Activated T-helper 1 cell treated with Interleukin-2 at 50 U/mL for 16 hours (primary cell): ENCODE measurements at regions not wholly inside any gene's neighbourhood (a gene's known extent, or its start where the extent isn't known, plus 50 kb on each side); places are given as distances from the start of the nearest gene placed in this dataset.

Experiments used
- DNase-seq: peaks from one replicate; pipeline ENCODE4 v3.0.0-alpha.2; 2020; ENCODE audit warnings: low read depth

- no peak for DNase-seq
Measured at GRCh38 chr6:6891949-6892461, 215.8 kb upstream of the RREB1 start.

- no peak for DNase-seq
Measured at GRCh38 chr6:6892744-6893583, 214.8 kb upstream of the RREB1 start.

GRCh38 chr6:6893701-6894100 lies 214.1 kb upstream of the RREB1 start:
- DNase-seq = no peak

GRCh38 chr6:6895929-6896328 lies 211.8 kb upstream of the RREB1 start:
- no peak for DNase-seq

GRCh38 chr6:6897140-6897539 lies 210.6 kb upstream of the RREB1 start:
- DNase-seq = no peak

- no peak for DNase-seq
Measured at GRCh38 chr6:6900569-6901204, 207.1 kb upstream of the RREB1 start.

GRCh38 chr6:6901205-6901719 lies 206.5 kb upstream of the RREB1 start:
- no peak for DNase-seq

GRCh38 chr6:6901945-6902344 lies 205.8 kb upstream of the RREB1 start:
- DNase-seq = no peak

GRCh38 chr6:6905961-6906518 lies 201.7 kb upstream of the RREB1 start:
- no peak for DNase-seq

GRCh38 chr6:6906570-6907213 lies 201.1 kb upstream of the RREB1 start:
- no peak for DNase-seq

- DNase-seq = no peak
Measured at GRCh38 chr6:6907286-6907685, 200.5 kb upstream of the RREB1 start.

GRCh38 chr6:6908121-6908520 lies 199.6 kb upstream of the RREB1 start:
- no peak for DNase-seq

GRCh38 chr6:6909111-6909510 lies 198.7 kb upstream of the RREB1 start:
- no peak for DNase-seq

GRCh38 chr6:6910734-6911295 lies 196.9 kb upstream of the RREB1 start:
- no peak for DNase-seq

- no peak for DNase-seq
Measured at GRCh38 chr6:6911391-6911790, 196.4 kb upstream of the RREB1 start.

GRCh38 chr6:6912817-6913744 lies 194.7 kb upstream of the RREB1 start:
- no peak for DNase-seq

GRCh38 chr6:6915219-6915618 lies 192.5 kb upstream of the RREB1 start:
- no peak for DNase-seq

GRCh38 chr6:6915813-6916547 lies 191.8 kb upstream of the RREB1 start:
- DNase-seq = no peak

GRCh38 chr6:6916598-6916997 lies 191.2 kb upstream of the RREB1 start:
- DNase-seq = no peak
